HG02642 (cell line): ENCODE measurements at regions not wholly inside any gene's neighbourhood (a gene's known extent, or its start where the extent isn't known, plus 50 kb on each side); places are given as distances from the start of the nearest gene placed in this dataset.

Experiments used
- ATAC-seq: cut with Tn5 transposase; IDR thresholded peaks from one replicate; pipeline ENCODE4 v1.9.1; 2021; ENCODE audit warnings: mild to moderate bottlenecking; ENCODE audit not compliant: unreplicated experiment, poor library complexity

DNA sequence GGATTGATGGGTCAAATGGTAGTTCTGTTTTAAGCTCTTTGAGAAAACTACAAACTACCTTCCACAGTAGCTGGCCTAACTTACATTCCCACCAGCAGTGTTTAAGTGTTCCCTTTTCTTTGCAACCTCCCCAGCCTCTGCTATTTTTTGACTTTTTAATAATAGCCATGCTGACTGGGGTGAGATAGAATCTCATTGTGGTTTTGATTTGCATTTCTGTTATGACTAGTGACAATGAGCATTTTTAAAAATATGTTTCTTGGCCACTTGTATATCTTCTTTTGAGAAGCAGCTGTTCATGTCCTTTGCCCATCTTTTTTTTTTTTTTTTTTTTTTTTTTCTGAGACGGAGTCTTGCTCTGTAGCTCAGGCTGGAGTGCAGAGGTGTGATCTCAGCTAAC, 155.2 kb upstream of the BMPER start:
- peak; percentile 83 for ATAC-seq

DNA sequence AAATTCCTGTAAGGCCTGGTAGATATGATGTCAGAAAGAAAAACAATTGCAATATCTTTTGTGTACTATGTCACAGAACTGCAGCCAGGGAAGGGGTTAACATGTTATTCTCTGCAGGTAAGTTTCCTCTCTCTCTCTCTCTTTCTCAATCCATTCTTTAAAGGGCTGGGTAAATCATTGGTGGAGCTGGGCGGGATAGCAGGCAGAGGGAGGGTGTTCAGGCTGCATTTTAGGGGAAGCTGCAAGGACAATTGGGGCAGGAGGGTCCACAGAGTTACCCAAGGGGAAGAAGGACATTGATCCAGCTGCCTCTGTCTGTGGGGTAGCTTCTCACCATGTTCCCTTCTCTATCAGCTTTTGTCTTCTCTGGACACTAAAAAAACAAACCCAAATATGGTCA, 153.9 kb upstream of the BMPER start:
- ATAC-seq: no peak

DNA sequence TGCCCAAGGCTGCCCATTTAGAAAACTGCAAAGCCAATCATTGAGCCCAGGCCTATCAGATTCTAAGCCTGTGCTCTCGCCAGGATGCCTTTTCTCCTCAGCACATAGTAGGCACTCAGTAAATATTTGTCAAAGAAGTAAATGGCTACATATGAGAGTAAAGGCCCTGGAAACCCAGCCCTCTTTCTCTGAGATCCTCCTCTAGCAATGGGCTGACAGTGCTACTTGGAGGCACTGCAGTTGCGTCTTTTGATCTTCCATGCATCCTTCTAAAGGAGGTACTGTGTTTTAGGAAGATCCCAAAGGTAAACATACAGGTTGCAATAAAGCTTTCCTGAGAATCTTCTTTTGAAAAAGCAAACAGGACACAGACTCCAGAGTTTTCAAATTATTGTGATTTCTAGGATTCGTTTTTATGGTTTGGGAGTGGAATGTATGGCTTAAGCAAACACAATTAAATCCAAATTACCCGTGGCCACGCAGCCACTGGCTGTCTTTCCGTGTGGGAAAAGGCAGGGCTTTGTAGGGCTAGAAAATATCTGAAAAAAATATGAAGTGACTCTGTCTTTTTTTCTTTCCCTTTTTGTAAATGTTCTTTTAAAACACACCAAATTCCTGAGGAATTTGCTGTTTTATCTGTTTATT, 151.3 kb upstream of the BMPER start:
- ATAC-seq: no peak

DNA sequence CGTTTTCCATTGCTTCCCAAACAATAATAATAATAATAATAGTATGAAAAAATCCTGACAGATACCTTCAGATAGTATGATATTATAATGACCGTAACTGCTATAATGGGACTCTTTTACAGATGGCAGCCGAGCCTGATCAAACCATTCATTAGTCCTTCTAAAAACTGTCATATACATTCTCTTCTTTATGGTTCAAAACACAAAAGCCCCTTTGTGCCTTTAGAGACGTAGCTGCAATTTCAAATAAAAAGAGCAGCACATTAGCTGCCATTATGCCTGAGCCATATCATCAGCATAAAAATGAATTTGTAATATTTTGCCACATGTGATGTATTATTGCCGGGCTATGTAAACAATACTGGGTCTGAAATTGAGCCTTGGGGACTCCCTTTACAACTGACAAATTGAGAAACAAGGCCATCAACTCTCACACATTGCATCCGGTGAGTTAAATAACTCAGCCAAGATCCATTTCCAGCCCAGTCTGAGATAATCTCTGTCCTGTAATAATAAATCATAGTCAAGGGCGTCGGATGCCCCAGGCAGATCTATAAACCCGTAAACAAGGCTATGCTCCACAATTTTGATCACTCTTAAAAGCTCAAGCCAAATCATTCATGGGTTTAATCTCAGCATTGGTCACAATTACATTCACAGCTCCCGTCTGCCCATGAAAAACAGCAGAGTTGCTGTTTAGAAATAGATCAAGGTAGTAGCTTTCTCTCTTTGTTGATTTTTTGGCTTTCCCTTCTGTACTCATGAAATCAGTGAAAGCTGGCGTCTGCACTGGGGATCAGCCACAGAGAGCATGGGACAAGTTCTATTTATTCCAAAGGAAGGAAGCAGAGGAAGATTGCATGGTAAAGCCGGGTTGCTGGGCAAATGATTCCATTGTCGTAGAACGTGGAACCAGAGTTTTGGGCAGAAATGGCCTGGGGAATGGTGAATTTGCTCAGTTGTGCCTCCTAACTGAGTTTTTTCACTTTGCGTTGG, 150.1 kb upstream of the BMPER start:
- ATAC-seq: no peak

DNA sequence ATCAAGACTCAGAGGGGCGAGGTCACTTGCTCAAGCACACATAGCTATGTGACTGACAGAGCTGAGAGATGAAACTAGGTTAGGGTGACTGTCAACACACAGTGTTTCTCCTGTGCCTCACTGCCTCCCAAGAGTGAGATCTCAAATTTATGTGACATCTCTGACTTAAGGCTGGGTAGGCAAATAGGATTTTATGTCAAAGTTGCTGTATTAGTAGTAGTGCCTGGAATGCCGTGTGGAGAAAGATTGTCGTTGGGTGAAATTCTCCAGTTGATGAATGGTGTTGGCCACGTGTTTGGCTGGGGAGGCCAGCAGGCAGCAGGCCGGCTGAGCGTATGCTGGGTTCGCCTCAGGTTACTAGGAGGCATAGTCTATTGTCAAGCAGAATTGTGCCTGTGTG, 148.3 kb upstream of the BMPER start:
- no peak for ATAC-seq

DNA sequence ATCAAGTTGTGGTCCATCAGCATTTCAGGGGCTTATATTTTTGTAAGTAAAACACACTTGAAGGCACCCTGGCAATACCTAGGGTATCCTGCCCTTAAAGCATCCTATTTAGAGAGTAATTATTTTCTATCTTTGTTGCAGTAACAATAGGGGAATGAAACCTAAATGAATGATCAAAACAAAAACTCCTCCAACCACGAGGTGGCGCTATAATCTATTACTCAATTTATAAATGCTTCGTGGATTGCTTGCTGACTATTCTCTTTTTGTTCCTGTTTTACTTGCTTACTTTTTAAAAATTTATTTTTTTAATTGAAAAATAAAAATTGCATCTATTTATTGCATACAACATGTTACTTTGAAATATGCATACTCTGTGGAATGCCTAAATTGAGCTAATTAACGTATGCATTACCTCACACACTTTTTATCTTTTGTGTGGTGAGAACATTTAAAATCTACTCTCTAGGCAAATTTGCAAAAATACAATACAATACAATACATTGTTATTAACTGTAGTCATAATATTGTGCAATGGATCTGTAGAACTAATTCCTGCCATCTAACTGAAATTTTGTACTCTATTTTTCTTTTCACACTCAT, 147.7 kb upstream of the BMPER start:
- no peak for ATAC-seq

DNA sequence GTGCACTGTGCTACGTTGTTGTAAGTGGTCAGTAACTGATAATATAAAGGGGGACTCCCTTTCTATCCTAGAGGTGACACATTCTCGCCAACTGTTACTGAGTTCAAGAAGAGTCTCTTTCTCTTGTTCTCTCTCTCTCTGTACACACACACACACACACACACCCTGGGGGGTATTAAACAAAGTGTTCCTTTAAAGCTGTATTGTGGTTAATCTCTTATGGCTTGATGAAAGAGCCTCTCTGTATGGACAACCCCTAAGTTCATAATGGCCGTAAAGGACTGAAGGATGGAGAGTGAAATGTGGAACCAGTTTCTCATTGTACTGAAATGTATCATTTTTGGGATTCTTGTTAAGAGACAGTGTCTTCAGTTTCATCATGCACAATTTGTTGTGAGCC, 145.2 kb upstream of the BMPER start:
- ATAC-seq: no peak

DNA sequence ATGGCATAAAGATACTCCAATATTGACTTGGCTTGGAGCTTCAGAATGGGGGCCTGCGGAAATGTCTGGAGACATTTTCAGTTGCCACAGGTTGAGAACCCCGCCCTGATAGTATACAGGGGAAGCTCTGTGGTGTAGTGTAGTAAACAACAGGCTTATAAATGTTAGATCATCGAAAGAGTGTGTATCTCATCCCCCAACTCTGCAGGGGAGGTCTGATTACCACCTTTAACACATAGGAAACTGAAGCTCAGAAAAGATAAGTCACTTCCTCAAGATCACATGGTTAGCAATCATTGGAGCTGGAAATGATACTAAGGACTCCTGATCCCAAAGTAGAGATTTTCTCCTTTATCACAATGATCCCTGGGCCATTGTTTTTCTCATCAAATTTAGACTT, 144.5 kb upstream of the BMPER start:
- ATAC-seq: no peak

DNA sequence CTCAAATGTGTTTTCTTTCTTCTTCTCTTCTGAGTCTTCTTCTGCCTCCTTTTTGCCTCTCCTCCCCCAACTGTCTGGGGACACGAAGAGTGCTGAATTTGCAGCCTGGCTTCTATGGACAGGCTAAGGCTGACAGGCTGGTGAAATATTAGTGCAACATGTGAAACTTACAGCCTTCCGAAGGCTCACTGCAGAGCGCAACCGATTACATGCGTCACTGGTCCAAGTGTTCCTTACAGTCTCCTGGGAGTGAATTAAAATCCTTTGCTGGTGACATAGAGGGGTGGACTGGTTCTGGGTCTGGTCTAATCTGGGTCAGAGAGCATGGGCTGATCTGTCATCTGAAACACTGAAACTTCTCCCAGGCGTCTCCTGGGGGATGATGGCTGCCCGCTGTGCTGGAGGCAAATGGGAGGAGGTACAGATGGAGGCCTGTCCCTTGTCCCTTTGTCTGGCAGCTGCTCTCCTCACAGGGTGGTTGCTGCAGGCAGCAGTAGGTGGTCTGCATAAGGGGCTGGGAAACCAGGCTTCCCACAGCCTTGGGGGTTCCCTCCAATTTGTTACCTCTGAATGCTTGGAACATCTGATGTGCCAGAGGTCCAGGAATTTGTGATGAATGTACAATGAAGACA, 143.8 kb upstream of the BMPER start:
- no peak for ATAC-seq

DNA sequence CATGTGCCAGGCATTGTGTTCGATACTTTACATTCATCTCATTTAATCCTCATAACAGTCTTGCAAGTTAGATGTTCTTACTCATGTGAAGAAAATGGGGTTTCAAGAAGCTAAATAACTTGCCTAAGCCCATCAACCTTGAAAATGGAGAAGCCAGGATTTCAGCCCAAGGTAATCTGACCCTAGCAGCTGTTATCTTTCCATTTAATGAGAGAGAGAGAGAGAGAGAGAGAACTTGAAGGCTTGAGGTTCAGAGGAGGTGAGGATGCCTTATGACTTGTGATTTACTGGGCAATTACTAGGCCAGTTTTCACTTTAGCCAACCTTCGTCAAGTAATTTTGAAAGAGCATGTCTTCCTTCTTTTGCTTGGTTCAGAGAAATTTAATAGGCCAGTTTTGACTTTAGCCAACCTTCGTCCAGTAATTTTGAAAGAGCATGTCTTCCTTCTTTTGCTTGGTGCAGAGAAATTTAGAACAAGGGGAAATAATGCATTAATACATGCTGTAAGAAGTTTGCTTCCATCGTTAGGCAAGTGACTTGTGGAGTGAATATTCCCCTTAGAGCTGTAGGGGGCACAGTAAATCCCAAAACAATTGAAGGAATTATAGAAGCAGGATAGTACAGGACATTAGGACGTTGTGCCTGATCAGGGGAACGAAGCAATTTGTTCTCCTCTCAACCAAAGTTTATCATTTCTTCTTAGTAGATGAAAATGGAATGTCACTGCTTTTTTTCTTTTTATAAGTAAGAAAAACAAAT, 143.0 kb upstream of the BMPER start:
- ATAC-seq: no peak

DNA sequence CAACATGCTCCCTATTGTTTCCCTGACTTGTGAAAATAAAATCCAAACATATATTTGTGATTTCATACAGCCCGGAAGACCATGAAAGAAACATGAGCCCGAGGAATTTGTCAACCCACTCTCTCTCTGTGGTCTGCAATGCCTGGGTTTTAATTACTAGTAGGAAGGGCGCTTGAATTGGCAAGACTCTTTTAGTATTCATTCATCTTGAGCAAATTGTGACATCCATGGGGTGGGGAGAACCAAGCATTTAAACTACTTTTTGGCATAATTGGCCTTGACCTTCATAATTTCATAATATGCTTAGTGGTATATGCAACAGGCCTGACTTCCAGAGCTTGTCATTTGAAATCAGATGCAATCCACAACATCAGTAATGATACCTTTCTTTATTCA, 142.4 kb upstream of the BMPER start:
- ATAC-seq: no peak

DNA sequence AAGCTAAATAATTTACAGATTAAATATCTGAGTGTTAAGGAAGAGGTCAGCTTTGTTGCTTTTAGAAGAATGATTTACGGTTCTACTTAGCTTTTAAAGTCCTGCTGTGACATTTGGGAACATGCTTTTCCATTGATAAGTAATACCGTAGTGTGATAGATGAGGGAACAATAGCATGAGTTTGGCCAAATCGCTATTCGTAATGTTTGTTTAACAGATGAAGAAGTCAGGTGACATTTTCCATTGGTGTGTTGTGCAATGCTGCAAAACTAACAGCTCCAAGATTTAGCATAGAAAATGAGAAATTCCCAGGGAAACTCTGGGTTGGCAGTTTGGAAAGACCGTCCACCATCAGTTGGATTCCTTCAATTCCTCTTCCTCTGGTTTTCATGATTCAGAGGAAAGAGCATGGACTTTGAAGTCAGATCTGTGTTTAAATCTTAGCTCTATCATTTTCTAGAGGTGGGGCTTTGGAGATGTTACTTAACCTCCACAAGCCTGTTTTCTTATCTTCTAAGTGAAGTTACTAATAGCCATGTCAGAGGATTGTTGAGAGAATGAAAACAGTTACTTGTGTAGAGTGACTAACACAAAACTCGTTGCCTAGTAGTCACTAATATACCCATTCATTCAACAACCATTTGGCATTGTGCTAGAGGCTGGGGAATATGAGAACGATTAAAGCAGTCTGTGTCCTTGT, 140.4 kb upstream of the BMPER start:
- ATAC-seq: no peak

DNA sequence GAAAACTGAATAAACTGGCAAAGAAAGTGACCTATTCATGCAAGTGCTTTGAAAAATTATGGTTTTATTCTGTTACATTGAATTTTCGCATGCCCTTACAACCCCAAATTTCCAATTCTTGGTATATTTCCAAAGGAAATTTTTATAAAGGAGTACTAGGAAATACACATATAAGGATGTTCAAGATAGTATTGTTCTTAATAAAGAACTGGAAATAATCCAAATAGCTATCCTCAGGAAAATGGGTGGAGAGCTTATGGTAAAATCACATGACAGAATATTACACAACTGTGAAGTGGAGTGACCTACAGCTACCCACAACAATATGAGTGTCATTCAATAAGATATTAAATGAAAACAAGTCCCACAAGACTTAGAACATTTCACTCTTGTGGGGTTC, 138.9 kb upstream of the BMPER start:
- ATAC-seq: no peak

DNA sequence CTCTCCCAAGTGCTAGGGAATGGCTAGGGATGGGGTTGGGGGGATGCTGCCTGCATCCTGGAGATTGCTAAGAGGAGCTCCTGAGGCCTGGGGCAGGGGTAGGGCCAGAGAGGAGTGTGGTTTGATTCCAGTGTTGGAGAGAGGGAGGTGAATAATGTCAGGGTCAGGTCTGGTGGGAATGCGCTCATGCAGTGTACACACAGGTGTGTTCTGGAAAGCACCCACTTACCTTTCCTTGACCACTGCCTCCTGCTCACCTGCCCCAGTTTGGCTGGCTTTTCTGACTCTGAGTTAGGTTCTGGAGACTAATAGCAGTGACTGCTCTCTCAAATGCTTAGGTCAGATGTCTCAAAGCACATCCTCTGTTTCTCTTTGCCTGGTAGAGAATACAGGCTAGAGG, 135.4 kb upstream of the BMPER start:
- no peak for ATAC-seq

DNA sequence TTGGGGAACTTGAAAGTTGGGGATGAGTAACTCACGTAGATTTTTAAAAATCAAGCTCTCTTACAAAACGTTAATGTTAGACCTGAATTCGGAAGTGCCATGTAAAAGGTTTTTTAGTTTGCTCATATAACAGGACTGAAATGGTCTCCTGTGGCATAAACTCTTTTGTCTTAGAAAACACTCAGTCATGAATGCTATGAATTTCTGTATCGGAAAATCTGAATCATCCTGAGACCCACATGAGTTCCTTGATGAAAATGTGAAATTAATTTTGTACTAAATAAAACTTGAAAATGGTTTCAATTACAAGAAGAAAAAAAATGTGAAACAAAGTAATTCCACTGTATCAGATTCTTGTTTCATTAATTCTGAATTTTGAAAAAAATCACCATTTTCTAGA, 134.8 kb upstream of the BMPER start:
- no peak for ATAC-seq

DNA sequence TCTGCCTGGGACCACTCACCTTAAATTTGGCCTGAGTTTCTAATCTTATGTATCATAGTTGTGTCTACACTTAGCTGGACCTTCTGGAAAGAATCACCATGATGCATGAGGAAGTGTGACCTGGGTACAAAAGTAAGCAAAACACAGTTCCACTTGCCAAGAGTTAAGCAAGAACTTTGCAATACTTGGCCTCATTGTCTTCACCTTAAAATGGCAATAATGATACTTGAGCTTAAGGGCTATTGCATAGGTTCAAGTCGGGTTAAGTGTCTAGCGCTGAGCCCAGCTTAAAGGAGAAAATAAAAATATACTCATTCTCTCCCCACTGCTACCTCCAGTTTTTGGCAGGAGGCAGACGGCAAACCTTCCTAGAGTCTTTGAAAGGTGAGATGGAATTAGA, 133.9 kb upstream of the BMPER start:
- no peak for ATAC-seq

DNA sequence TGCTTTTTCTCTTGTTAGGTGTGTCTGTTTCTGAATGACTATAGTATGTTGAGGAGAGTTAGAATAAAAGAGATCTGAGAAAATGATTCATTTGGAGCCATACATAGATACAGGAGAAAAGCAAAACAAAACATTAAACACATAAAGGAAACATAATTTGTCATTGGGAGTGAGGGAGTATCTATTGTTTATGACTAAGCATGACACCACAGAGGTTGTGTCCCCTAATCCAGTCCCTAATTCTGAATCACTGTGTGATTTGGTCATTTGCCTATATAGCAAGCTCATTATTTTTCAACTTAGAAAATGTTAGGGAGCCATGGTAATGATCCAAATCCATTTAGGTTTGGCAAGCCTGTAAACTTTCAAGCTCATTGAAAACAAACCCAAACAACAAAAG, 132.3 kb upstream of the BMPER start:
- ATAC-seq: no peak

DNA sequence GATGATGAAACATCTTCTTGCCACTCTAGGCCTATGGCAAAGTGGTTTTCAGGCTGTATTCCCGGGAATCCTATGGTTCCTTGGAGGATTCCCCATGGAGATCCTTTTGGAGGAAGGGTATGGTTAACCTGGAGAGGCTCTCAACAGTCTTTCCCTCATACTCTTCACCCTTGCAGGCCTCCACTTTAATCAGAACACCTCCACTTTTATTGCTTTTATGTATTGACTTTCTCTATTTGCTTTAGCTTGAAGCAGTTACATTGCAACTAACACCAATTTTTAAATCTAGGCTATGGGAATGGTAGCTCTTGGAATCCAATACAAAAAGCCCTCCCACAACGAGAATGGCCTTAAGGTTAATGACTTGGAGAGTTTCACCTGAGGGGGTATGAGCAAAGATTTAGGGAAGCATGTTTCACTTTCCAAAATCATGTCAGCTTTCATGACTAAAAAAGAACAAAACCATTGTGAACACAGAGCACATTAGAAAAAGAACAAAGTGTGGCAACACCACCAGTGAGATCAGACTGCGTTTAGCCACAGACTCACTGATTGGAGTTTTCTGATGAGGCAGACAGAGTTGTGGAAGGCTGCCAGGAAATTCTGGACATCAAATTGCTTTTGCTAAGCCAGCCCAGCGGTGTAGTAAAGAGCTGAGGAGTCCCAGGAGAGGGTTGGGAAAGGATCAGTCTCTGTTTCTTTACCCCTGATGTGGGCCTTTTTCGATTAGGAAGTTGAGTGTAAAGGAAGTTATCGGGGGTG, 130.4 kb upstream of the BMPER start:
- no peak for ATAC-seq

DNA sequence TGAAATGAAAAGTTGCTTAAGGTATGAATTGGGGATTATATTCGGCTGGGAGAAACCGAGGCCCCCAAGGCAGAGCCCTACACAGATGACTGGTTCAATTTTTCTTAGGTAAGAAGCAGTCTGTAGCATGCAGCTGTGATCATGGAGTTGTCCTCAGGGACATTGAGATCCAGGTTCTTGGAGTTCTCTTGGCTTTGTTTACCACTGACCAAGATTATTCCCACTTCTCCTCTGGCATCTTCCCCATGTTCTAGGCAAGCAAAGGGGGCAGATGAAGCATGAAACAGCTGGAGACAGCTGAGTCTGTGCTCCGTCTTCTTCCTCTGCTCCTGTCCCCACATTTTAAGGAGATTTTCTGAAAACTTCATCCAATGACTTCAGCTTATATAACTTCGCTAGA, 129.5 kb upstream of the BMPER start:
- ATAC-seq: no peak
